Right lobe of liver (tissue), 6 donors: ENCODE measurements at regions not wholly inside any gene's neighbourhood (a gene's known extent, or its start where the extent isn't known, plus 50 kb on each side); places are given as distances from the start of the nearest gene placed in this dataset.

Experiments used
- ATAC-seq, 4 donors: fragments of 200-7000 bp; cut with Tn5 transposase; one replicate each; pipeline ENCODE4 v1.9.1; 2020; ENCODE audit warnings: mild to moderate bottlenecking in 4 of 4, moderate library complexity in 4 of 4
- DNase-seq, 3 donors: peaks; one replicate each; pipeline ENCODE4 v3.0.0-alpha.2; 2020
- H3K27ac ChIP-seq, 3 donors: fragments of 200-600 bp; one replicate each; pipeline ENCODE4 v1.8.0; 2022
- H3K27me3 ChIP-seq, 2 donors: fragments of 200-600 bp; one replicate each; pipeline ENCODE4 v1.8.0; 2022
- H3K36me3 ChIP-seq, 4 donors: fragments of 200-600 bp; sonication (generic) in 1 of 4; one replicate each; pipeline versions ENCODE4 v1.5.1 to v1.8.0; 2017 to 2022; ENCODE audit warnings: control low read depth in 1 of 4
- H3K4me1 ChIP-seq, 4 donors: fragments of 200-600 bp; sonication (generic) in 1 of 4; one replicate each; pipeline versions ENCODE4 v1.5.1 to v1.8.0; 2017 to 2022; ENCODE audit warnings: control low read depth in 1 of 4
- H3K4me3 ChIP-seq, 3 donors: fragments of 200-600 bp; one replicate each; pipeline ENCODE4 v1.8.0; 2022
- H3K9me3 ChIP-seq, 4 donors: fragments of 200-600 bp; sonication (generic) in 1 of 4; one replicate each; pipeline versions ENCODE4 v1.5.1 to v1.8.0; 2017 to 2022; ENCODE audit warnings: control low read depth in 1 of 4
- CTCF ChIP-seq, 4 donors: fragments of 200-600 bp in 3 of 4; fragments of 450-650 bp in 1 of 4; IDR thresholded peaks; one replicate each; pipeline versions ENCODE4 v1.5.1 to v1.8.0; 2016 to 2022; ENCODE audit warnings: antibody characterized with exemption in 4 of 4, mild to moderate bottlenecking in 2 of 4
- POLR2A ChIP-seq: fragments of 450-650 bp; IDR thresholded peaks from one replicate; pipeline ENCODE4 v1.6.1; 2017; ENCODE audit warnings: antibody characterized with exemption, mild to moderate bottlenecking
- WGBS: methylation state at CpG from one replicate; pipeline ENCODE4 v1.1.6; 2018; ENCODE audit warnings: low coverage, low lambda C conversion rate; ENCODE audit not compliant: insufficient coverage; ENCODE audit errors: missing lambda C conversion rate; 5-methylcytosine and 5-hydroxymethylcytosine counted together
- intact Hi-C, 2 donors: fragments of 100-400 bp; cut with DNase I; formaldehyde crosslinking; loops; one replicate each; pipeline versions ENCODE4 v1.11.2 to v1.14.1; 2022
- donor health status: DM: no; HTN: yes; CAD: no.
- donor health status: DM: no; HTN: no; CAD: no.
- donor health status: DM: no; HTN: no; CAD: no.
- donor health status: DM: no; HTN: yes; CAD: no.
- donor health status: DM: no; HTN: yes; CAD: no.

GRCh38 chr16:66084306-66084705, 282.2 kb upstream of the CDH5 start:
- no peak for TF ChIP-seq POLR2A
- no peak for TF ChIP-seq CTCF (IDR thresholded peaks at IDR 0.05)
- DNase-seq: no peak
- Histone ChIP-seq H3K27me3 (no peaks in the 10 kb centered on the region), H3K4me1 (no peaks in the 10 kb centered on the region), H3K27ac (no peak overlapping the region), H3K9me3 (no peaks in the 10 kb centered on the region), H3K36me3 (no peaks in the 10 kb centered on the region), H3K4me3 (no peak overlapping the region)
- intact Hi-C loops: no loop called here
- 19% methylated on average over 1 of the region's 1 CpG for WGBS
- no peak for ATAC-seq

- Histone ChIP-seq H3K4me3 (no peak overlapping the region), H3K27me3 (no peaks in the 10 kb centered on the region), H3K27ac (no peak overlapping the region), H3K4me1 (no peaks in the 10 kb centered on the region), H3K36me3 (no peaks in the 10 kb centered on the region), H3K9me3 (no peaks in the 10 kb centered on the region)
- TF ChIP-seq CTCF (IDR thresholded peaks at IDR 0.05): no peak
- TF ChIP-seq POLR2A: no peak
- WGBS: 92% methylated on average over 1 of the region's 1 CpG
- ATAC-seq: no peak
- intact Hi-C loops: no loop called here
- no peak for DNase-seq
Observed at GRCh38 chr16:66083171-66083570, 283.3 kb upstream of the CDH5 start.

DNA sequence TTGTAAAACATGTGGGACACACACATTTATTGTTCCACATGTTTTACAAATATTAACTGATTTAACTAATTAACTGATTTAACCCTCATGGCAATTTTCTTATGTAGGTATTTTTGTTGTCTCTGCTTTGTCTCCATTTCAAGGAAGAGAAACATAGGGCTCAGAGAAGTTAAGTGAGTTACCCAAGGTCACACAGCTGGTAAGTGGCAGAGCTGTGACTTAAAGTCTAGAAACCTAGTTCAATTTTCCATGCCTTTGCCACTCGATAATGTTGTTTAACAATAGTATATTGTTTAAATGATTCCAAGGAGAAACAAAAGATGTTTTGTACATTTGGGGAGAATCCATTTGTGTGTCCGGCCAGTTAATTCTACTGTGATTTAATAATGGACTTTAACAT, 284.1 kb upstream of the CDH5 start:
- DNase-seq (no peak), ATAC-seq (no peak)
- intact Hi-C loops: no loop called here
- no peaks in the 10 kb centered on the region for H3K36me3 ChIP-seq
- H3K27ac ChIP-seq: no peak overlapping the region
- H3K27me3 ChIP-seq: no peaks in the 10 kb centered on the region
- no peak for TF ChIP-seq CTCF (IDR thresholded peaks at IDR 0.05)
- no peak for TF ChIP-seq POLR2A
- H3K9me3 ChIP-seq: no peaks in the 10 kb centered on the region
- WGBS: 56% methylated on average over 2 of the region's 2 CpGs
- no peak overlapping the region for H3K4me3 ChIP-seq
- H3K4me1 ChIP-seq: no peaks in the 10 kb centered on the region

DNA sequence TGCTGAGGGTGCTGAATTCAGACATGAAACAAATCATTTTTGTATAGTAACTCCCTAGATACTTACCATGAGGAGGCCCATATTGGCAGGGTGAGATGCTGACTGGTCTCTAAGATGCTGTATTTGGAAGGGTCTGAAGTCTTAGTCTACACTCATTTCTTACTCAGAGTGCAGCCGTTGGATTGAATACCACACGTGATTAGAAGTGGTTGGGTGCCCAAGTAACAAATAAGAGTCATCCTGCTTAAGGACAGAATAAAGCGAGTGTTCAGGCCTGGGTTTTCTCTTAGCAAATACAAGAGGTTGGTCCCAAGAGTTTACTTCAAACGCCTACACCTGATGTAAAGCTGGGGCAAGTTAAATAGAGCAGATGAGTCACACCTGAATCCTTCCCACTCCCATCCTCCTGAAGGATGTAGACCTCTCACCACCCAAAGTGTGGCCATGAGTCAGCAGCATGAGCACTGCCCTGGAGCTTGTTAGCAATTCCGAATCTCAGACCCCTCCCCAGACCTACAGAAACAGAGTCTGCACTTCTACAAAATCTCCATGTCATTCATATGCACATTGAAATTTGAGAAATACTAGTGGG, 284.6 kb upstream of the CDH5 start:
- intact Hi-C loops: no loop called here
- no peak for ATAC-seq

More for the DNA sequence above, 284.6 kb upstream of the CDH5 start:
- TF ChIP-seq CTCF (IDR thresholded peaks at IDR 0.05) (no peak), POLR2A (no peak)
- Histone ChIP-seq H3K4me1 (no peaks in the 10 kb centered on the region), H3K9me3 (no peaks in the 10 kb centered on the region), H3K36me3 (no peaks in the 10 kb centered on the region), H3K4me3 (no peak overlapping the region), H3K27ac (no peak overlapping the region), H3K27me3 (no peaks in the 10 kb centered on the region)
- WGBS: 50% methylated on average over 5 of the region's 5 CpGs
- no peak for DNase-seq
